GM21390 (cell line): ENCODE measurements at regions not wholly inside any gene's neighbourhood (a gene's known extent, or its start where the extent isn't known, plus 50 kb on each side); places are given as distances from the start of the nearest gene placed in this dataset.

Source experiments
- ATAC-seq: cut with Tn5 transposase; IDR thresholded peaks from one replicate; pipeline ENCODE4 v1.9.1; 2021; ENCODE audit not compliant: unreplicated experiment

DNA sequence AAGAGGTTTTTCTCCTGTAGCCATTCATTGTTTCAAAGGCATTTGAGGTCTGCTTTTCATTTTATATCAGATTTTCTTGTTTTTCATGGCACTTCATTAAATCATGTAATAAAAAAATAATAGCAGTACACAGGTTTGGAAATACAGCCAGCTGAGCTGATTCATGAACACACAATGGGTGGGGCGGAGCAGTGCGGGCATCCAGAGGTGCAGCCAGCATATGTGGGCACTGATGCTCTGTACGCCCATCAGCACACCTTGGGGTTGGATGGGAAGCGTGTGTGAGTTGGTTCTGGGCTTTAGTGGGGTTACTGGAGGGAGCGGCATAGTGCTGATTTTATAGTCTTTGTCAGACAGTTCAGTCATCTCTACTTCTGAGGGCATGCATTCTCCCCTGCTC is 54.2 kb upstream of the IRX4 start:
- ATAC-seq = no peak

DNA sequence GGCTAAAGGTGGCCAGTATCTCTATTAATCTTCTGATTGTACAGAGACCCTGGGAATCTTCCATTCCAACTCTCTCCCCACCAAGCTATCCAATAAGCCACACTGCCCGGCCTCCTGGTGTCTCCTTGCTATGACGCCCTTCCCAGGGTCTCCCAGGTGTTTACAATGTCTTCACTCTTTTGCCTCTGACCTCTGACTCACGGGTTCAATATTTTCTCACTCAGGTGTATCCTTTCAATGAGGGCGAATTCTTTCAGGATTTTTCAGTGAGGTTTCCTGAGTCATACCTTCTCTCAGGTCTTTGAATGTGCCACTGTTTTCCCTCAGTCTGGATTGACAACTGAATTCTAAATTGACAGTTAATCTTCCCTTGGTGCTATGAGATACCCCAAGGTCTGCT is 53.7 kb upstream of the IRX4 start:
- no peak for ATAC-seq

DNA sequence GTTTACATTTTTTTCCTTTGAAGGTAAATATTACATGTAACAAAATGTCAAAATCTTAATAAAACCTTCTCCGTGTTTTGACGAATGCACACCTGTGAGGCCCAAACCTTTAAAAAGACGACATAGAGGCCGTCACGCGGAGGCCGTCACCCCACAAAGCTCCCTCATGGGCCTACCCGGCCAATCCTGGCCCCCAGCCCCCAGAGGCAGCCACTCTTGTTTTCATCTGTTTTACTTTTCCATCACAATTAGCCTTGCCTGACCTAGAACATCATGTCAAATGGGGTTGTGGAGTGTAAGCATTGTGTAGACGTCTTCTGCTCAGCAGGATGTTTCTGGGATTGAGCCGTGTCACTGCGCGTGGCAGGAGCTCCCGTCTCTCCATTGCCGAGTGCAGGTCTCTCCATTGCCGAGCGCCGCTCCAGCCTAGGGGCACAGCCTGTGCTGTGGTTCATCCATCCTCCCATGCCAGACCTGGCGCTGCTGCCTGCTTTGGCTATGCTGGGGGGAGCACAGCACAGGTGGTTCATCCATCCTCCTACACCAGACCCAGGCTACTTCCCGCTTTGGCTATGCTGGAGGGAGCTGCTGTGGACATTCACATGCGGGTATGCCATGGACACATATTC is 52.2 kb upstream of the IRX4 start:
- no peak for ATAC-seq

DNA sequence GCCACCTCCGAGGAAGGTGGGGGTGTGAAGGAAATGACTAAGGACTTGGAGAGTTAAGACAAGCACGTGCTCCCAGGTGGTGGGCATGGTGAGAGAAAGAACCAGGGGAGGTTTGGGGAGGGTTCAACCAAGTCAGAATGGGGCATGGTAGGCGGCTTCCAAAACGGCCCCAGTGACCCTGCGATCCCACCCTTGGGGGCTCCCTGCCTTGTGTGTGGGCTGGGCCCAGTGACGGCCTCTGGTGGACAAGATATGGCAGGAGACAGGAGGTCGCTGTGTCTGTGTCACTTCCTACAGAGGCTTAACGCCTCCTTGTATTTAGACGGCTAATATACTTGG is 51.3 kb upstream of the IRX4 start:
- no peak for ATAC-seq

DNA sequence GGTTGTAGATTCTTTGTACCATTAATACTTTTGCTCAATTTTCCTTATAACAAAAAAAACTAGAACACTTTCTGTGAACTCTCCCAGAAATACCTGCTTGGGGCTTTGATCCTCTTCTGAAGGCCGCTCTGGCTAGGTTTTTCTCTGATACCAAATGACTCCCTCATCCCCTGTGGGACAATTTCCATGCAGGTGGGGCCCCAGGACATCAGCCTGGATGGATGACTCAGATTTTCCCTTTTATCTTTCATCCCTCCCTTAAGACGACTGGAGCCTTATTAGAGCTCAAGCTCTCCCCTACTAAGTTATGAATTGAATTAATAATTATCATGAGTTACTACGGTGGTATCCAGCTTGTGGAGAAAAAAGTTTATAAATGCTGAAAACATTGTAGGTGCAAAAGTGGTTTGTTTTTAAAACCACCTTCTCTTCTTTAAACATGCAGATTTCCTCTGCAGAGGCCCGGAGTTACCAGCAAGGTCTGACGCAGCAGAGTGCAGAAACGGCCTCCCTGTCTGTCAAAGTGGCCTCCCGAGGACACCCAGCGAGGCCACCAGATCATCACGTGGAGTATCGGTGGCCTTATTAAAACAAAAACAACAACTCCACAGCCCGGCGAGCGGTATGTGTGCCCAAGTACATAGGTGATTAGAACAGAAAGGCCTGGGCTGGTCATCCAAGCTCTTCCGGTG is 50.8 kb upstream of the IRX4 start:
- no peak for ATAC-seq
